HS-5 (cell line): ENCODE measurements at regions not wholly inside any gene's neighbourhood (a gene's known extent, or its start where the extent isn't known, plus 50 kb on each side); places are given as distances from the start of the nearest gene placed in this dataset.

ENCODE experiments used
- DNase-seq: peaks from one replicate; pipeline ENCODE4 v3.0.0-alpha.2; 2012; ENCODE audit warnings: low read depth

DNA sequence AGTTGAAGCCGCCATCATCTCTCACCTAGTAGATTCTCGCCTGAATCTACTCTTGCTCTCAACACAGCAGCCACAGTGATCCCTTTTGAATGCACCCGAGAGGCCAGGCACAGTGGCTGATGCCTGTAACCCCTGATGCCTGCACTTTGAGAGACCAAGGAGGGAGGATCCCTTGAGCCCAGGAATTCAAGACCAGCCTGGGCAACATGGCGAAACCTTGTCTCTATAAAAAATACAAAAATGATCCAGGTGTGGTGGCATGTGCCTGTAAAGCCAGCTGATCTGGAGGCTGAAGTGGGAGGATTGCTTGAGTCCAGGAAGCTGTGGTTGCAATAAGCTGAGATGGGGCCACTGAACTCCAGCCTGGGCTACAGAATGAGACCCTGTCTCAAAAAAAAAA is 60.3 kb upstream of the EML4 start:
- no peak for DNase-seq

DNA sequence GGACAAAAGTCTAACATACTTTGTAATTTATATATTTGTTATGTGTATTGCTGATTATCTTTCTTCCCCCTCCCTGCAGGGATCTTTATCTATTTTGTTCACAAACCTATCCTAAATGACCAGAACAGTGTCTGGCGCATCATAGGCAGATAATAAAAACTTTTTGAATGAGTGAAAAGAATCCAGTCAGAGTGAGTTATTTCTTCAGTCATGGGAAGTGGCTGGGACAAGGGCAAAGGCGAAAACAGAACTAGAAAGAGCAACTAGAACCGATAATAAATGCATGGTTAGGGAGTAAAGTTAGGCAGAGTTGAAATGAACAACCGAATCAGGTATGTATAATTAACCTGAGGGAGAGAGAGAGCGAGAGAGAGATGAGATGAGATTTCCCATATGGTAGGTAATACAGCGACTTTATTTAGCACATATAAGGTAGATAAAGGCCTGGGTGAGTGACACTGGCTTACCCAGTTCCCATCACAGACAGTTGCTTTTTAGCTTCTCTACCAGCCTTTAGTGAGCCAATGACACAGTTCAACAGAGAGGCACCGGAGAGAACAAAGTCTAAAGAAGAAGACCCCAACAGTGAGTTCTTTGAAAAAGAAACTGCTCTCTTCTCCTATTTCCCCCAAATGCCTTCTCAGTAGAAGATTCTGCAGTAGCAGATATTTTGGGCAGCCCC is 59.1 kb upstream of the EML4 start:
- DNase-seq = no peak

DNA sequence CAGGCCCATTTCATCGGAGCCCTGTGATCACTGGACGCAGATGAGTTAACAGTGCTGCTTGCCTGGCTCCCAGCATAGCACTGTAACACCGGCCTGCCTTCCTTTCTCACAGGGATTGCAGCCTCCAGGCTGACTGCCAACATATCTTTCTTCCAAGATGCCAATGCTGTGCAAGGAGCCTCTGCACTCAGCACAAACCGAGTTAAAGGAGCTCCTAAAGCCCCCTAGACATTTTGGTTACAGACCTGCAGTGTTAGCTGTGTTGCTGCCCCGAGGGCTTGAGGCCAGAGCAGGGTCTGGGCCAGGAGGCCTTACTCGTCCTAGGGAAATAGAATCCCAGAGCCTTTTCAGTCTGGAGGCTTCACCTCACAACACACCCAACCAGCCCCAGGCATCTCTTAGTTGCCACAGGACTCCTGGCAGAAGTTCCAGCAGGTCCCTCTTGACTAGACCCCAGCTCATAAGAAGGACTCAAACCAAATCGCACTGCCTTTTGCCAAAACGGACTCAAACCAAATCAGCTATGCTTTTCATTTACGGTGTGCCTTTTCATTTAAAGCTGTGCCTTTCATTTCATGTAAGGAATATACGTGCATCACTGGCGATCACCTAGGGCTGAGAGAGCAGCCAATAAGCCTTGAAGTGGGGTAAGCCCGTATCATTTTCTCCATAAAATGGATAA is 58.4 kb upstream of the EML4 start:
- no peak for DNase-seq

DNA sequence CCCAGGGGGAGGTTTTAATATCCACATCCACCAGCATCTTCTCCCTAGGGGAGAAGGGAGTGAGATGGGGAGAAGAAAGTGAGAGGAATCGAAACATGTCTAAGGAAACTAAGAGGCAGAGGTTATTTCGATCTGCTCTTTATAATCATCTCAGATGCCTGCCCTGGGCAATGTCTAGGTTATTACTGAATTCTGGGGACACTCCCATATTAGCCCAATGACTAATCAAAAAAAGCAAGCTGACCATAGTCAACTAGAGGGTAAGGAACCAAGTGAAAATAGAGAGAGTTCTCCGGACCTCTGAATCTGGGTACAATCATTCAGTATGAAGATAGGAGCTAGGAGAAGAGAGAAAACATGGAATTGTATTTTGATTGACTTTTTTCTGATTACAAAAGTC is 56.7 kb upstream of the EML4 start:
- DNase-seq = no peak

DNA sequence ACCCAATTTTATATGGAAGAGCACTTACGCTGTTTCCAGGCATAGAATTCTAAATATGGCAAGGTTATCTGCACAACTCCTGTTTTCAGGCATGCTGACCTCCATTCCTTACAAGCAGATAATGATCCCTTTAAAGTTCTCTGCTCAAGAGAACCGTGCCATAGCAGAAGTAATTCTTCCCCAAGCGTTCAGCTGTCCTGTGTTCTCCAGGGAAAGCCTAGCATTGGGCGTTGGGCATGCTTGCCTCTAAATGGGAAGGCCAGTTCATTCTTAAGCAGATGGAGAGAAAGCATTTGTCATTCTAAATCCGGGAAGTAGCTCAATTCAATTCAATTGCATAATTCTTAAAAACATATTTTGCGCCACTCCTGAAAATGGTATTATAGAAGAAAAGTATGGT is 55.7 kb upstream of the EML4 start:
- no peak for DNase-seq

DNA sequence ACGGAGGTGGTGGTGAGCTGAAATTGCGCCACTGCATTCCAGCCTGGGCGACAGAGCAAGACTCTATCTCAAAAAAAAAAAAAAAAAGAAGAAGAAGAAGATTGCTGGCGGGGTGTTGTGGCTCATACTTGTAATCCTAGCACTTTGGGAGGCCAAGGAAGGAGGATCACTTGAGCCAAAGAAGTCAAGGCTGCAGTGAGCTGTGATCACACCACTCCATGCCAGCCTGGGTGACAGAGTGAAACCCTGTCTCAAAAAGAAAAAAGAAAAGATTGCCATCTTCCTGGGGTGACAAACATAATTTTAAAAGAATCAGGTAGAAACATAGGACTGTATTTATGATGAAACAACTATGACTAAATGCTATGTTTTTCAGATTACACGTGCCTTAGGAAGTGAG is 55.1 kb upstream of the EML4 start:
- DNase-seq = no peak

DNA sequence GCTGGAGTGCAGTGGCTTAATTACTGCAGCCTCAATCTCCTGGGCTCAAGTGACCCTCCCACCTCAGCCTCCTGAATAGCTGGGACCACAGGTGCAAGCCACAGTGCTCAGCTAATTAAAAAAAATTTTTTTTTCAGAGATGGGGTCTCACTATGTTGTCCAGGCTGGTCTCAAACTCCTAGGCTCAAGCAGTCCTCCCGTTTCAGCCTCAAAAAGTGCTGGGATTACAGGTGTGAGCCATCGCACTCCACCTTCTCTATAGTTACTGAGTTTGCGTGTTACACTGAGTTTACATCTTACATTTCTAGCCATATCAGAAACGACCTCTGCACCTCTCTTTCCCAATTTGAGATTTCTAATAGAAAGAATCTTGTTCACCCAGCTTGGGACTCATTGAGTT is 53.6 kb upstream of the EML4 start:
- no peak for DNase-seq

DNA sequence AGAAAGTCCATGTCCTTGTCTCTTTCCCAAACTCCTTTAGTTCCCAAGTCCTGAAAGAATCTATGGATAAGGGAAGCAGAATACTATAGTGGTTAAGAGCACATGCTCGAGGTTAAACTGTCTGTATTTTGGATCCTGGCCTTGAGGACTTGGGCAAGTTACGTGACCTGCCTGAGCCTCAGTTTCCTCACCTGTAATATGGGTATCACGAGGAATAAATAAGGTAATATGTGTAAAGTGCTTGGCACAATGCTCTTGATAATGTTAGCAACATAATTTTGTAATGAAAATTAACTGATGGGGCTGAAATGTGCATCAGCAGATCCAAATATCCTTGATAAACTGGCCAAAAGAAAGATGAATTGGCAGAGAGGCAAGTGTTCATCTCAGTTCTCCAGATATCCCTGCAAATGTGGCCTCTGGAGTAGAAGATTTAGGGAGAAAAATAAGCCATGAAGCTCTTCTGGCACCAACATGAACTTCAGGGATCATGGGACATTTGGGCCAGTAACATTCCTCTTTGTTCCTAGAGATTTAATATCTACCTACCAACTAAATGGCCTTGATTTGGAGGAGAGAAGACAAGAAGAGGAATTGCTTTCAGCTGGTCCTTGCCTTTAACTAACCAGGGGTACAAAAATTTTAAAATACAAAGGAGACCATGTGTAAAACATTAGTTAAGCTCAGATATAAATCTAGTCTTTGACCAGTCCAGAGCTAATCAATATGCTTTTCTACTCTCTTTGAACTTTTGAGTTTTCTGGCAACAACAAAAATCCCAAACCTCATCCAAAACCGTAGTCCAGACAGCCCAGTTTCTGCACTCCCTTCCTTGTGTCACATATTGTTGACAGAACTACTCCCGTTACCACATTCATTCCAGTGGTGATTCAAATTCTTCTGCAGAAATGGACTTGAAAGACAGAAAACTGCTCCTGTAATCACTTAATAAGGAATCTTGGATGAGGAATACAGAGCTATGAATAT is 52.7 kb upstream of the EML4 start:
- DNase-seq = no peak

DNA sequence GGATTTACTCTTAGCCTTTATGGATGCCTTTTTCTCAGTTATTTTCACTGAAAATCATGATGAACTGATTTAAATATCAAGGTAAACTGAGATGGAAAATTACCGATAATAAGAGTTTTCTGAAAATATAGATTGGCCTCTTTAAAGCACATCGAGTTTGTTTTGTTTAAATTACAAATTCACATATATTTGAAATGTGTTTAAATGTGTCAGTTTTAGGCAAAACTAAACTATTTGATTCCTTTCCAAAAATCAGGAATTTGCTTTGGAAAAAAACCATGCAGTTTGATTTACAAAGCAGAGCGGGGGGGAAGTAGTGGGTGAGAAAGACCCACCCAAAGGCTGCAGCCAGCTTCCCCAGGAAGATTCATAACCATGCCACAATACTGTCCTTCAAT is 52.0 kb upstream of the EML4 start:
- DNase-seq = no peak

DNA sequence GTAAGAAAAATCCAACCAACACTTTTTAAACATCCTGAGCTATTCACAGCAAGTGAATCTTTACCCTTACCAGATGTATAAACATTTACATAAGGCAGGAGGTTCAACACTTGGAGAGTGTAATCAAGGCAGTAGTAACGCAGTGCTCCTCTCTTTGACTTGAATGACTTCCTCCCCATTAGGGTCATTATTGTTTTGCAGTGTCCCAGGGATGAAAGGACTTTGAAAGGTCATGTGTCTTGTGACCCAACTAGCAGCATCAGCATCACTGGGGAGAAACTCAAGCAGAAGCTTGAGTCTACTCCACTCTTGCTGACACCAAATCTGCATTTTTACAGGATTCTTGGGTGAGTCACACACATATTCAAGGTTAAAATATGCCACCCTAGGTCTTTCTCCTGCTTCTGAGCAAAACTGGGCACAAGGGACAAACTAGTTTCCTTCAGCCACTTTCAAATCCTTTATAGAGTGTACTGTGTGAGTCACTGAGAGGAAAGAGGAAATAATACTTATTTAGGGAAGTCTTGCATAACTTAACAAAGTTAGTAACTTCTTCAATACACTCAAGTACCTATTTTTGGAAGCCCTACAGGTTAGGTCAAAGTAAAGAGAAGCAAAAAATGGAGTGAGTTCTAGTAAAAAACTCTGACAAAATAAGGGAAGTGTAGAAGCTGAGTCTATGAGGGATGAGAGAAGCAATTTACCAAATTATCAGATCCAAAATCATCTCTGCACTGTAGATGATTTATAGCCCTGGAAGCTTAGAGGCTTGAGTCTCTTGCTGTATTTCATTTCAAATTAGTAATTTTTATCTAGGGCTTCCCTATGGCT is 51.0 kb upstream of the EML4 start:
- DNase-seq = peak; percentile 89

DNA sequence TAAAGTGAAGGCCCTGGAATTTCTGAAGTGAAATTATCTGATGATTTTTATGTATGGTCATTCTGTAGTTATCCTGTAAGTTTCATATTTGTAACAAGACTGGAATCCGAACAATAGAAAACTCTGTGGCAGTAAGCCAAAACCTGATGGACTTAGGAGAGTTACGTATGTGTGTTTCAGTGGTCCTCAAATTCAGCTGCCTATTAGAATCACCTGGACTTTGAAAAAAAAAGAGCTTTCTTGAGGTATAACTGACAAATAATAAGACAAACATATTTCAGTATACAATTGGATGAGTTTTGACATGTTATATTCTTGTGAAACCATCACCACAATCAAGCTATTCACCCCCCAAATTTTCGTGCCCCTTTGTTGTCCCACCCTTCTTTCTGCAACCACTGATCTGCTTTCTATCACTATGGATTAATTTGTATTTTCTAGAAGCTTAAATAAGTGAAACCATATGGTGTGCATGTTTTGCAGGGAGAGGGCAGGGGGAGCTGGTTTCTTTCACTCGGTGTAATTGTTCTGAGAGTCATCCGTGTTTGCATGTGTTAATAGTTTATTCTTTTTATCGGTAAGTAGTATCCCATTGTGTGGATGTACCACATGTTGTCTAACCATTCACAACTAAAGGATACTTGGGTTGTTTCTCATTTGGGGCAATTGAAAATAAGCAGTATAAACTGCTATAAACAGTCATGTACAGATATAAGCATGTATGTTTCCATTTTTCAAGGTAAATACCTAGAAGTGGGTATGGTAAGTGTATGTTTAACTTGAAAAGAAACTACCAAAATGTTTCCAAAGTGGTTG is 50.2 kb upstream of the EML4 start:
- DNase-seq = no peak
